ENCODE measurements at regions not wholly inside any gene's neighbourhood (a gene's known extent, or its start where the extent isn't known, plus 50 kb on each side); places are given as distances from the start of the nearest gene placed in this dataset.

GRCh38 chr1:187465441-187465840, 636.7 kb downstream of the PLA2G4A start:
- no peaks in the 10 kb centered on the region for H3K4me1 Mint-ChIP-seq
- peaks cover 22% of the 10 kb centered on the region for H3K9me3 Mint-ChIP-seq
- H3K4me3 Mint-ChIP-seq = no peak overlapping the region
- H3K36me3 Mint-ChIP-seq (ENCODE audit: low read depth) = no peaks in the 10 kb centered on the region
- peaks cover 8% of the 10 kb centered on the region for H3K27me3 Mint-ChIP-seq (ENCODE audit: low read depth, poor library complexity)
- H3K27ac Mint-ChIP-seq = no peak overlapping the region
- TF ChIP-seq CTCF (IDR thresholded peaks at IDR 0.05) = no peak
- DNase-seq = no peak

- Mint-ChIP-seq H3K27me3 (ENCODE audit: low read depth, poor library complexity) (peaks cover 8% of the 10 kb centered on the region), H3K4me3 (no peak overlapping the region), H3K36me3 (ENCODE audit: low read depth) (no peaks in the 10 kb centered on the region), H3K4me1 (no peaks in the 10 kb centered on the region), H3K27ac (no peak overlapping the region), H3K9me3 (peaks cover 6% of the 10 kb centered on the region)
- no peak for TF ChIP-seq CTCF (IDR thresholded peaks at IDR 0.05)
- DNase-seq = no peak
Observed at GRCh38 chr1:187469836-187470235, 641.1 kb downstream of the PLA2G4A start.

GRCh38 chr1:187471555-187471954, 642.8 kb downstream of the PLA2G4A start:
- H3K4me3 Mint-ChIP-seq = no peak overlapping the region
- H3K36me3 Mint-ChIP-seq (ENCODE audit: low read depth) = no peaks in the 10 kb centered on the region
- peaks cover 2% of the 10 kb centered on the region for H3K27me3 Mint-ChIP-seq (ENCODE audit: low read depth, poor library complexity)
- H3K27ac Mint-ChIP-seq = no peak overlapping the region
- DNase-seq = no peak
- H3K4me1 Mint-ChIP-seq = no peaks in the 10 kb centered on the region
- H3K9me3 Mint-ChIP-seq = no peaks in the 10 kb centered on the region
- no peak for TF ChIP-seq CTCF (IDR thresholded peaks at IDR 0.05)

- Mint-ChIP-seq H3K27ac (no peak overlapping the region), H3K4me1 (no peaks in the 10 kb centered on the region), H3K27me3 (ENCODE audit: low read depth, poor library complexity) (peaks cover 3% of the 10 kb centered on the region), H3K9me3 (no peaks in the 10 kb centered on the region), H3K4me3 (no peak overlapping the region), H3K36me3 (ENCODE audit: low read depth) (no peaks in the 10 kb centered on the region)
- DNase-seq = no peak
- no peak for TF ChIP-seq CTCF (IDR thresholded peaks at IDR 0.05)
Observed at GRCh38 chr1:187474336-187474735, 645.6 kb downstream of the PLA2G4A start.

- no peak for DNase-seq
- TF ChIP-seq CTCF (IDR thresholded peaks at IDR 0.05) = no peak
- Mint-ChIP-seq H3K36me3 (ENCODE audit: low read depth) (no peaks in the 10 kb centered on the region), H3K9me3 (no peaks in the 10 kb centered on the region), H3K4me3 (no peak overlapping the region), H3K27me3 (ENCODE audit: low read depth, poor library complexity) (peaks cover 3% of the 10 kb centered on the region), H3K4me1 (no peaks in the 10 kb centered on the region), H3K27ac (no peak overlapping the region)
Observed at GRCh38 chr1:187476671-187477070, 647.9 kb downstream of the PLA2G4A start.

GRCh38 chr1:187477103-187477502, 648.4 kb downstream of the PLA2G4A start:
- Mint-ChIP-seq H3K4me1 (no peaks in the 10 kb centered on the region), H3K4me3 (no peak overlapping the region), H3K27me3 (ENCODE audit: low read depth, poor library complexity) (peaks cover 3% of the 10 kb centered on the region), H3K36me3 (ENCODE audit: low read depth) (no peaks in the 10 kb centered on the region), H3K27ac (no peak overlapping the region), H3K9me3 (no peaks in the 10 kb centered on the region)
- TF ChIP-seq CTCF (IDR thresholded peaks at IDR 0.05) = no peak
- DNase-seq = no peak

All from nephron progenitor cell (in vitro differentiated cells).